ENCODE measurements at regions not wholly inside any gene's neighbourhood (a gene's known extent, or its start where the extent isn't known, plus 50 kb on each side); places are given as distances from the start of the nearest gene placed in this dataset.

GRCh38 chr2:16870491-16871076 is 204.9 kb upstream of the CYRIA start:
- TF ChIP-seq, protein P1, sequence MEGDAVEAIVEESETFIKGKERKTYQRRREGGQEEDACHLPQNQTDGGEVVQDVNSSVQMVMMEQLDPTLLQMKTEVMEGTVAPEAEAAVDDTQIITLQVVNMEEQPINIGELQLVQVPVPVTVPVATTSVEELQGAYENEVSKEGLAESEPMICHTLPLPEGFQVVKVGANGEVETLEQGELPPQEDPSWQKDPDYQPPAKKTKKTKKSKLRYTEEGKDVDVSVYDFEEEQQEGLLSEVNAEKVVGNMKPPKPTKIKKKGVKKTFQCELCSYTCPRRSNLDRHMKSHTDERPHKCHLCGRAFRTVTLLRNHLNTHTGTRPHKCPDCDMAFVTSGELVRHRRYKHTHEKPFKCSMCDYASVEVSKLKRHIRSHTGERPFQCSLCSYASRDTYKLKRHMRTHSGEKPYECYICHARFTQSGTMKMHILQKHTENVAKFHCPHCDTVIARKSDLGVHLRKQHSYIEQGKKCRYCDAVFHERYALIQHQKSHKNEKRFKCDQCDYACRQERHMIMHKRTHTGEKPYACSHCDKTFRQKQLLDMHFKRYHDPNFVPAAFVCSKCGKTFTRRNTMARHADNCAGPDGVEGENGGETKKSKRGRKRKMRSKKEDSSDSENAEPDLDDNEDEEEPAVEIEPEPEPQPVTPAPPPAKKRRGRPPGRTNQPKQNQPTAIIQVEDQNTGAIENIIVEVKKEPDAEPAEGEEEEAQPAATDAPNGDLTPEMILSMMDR (conservative IDR thresholded peaks at IDR 0.05), result no peak
- TF ChIP-seq EZH2 (IDR thresholded peaks at IDR 0.05; ENCODE audit: low read depth), result no peak

All from PC-9 (cell line).